PFSK-1 (cell line): ENCODE measurements at regions not wholly inside any gene's neighbourhood (a gene's known extent, or its start where the extent isn't known, plus 50 kb on each side); places are given as distances from the start of the nearest gene placed in this dataset.

Experiments used
- FOXP2 ChIP-seq: optimal IDR thresholded peaks from 2 replicates; pipeline ENCODE3; 2011; ENCODE audit warnings: borderline replicate concordance, control low read depth, inconsistent platforms; ENCODE audit not compliant: insufficient read depth; ENCODE audit errors: extremely low read length, extremely low read depth
- POLR2AphosphoS5 ChIP-seq: IDR thresholded peaks from 2 replicates; pipeline ENCODE4 v1.6.1; 2012; ENCODE audit warnings: low read depth, mild to moderate bottlenecking, control low read depth, low read length, moderate library complexity
- REST ChIP-seq, 2 experiments: IDR thresholded peaks; 2 replicates each; pipeline versions ENCODE4 v1.6.1 to v1.8.0; 2011 to 2012; ENCODE audit warnings: low read depth in 2 of 2, low read length in 2 of 2, control low read depth in 1 of 2, inconsistent platforms in 1 of 2, mild to moderate bottlenecking in 1 of 2, moderate library complexity in 1 of 2; ENCODE audit not compliant: insufficient read depth in 1 of 2
- SIN3A ChIP-seq: IDR thresholded peaks from 2 replicates; pipeline ENCODE4 v1.6.1; 2012; ENCODE audit warnings: mild to moderate bottlenecking, low read length, moderate library complexity, borderline replicate concordance; ENCODE audit not compliant: insufficient read depth
- TAF1 ChIP-seq: IDR thresholded peaks from 2 replicates; pipeline ENCODE4 v1.6.1; 2012; ENCODE audit warnings: low read length, control low read depth, borderline replicate concordance; ENCODE audit not compliant: insufficient read depth

- no peak for TF ChIP-seq TAF1
- TF ChIP-seq POLR2AphosphoS5 = no peak
- TF ChIP-seq FOXP2 = no peak
- no peak for TF ChIP-seq REST (IDR thresholded peaks at IDR 0.05; ENCODE audit: insufficient read depth in 1 of 2, low read depth in 2 of 2, low read length in 2 of 2)
- TF ChIP-seq SIN3A = no peak
These were observed 370.5 kb upstream of the RSPO3 start for GRCh38 chr6:126747728-126748540.

GRCh38 chr6:126753606-126754005 is 364.9 kb upstream of the RSPO3 start:
- no peak for TF ChIP-seq SIN3A
- no peak for TF ChIP-seq REST (IDR thresholded peaks at IDR 0.05; ENCODE audit: insufficient read depth in 1 of 2, low read depth in 2 of 2, low read length in 2 of 2)
- TF ChIP-seq POLR2AphosphoS5 = no peak
- no peak for TF ChIP-seq FOXP2
- no peak for TF ChIP-seq TAF1

- no peak for TF ChIP-seq SIN3A
- no peak for TF ChIP-seq POLR2AphosphoS5
- TF ChIP-seq REST (IDR thresholded peaks at IDR 0.05; ENCODE audit: insufficient read depth in 1 of 2, low read depth in 2 of 2, low read length in 2 of 2) = no peak
- no peak for TF ChIP-seq TAF1
- no peak for TF ChIP-seq FOXP2
These were observed 356.6 kb upstream of the RSPO3 start for GRCh38 chr6:126761854-126762253.

GRCh38 chr6:126764104-126764503 is 354.4 kb upstream of the RSPO3 start:
- TF ChIP-seq POLR2AphosphoS5 (no peak), REST (IDR thresholded peaks at IDR 0.05; ENCODE audit: insufficient read depth in 1 of 2, low read depth in 2 of 2, low read length in 2 of 2) (no peak), SIN3A (no peak), FOXP2 (no peak), TAF1 (no peak)

- TF ChIP-seq SIN3A (no peak), TAF1 (no peak), REST (IDR thresholded peaks at IDR 0.05; ENCODE audit: insufficient read depth in 1 of 2, low read depth in 2 of 2, low read length in 2 of 2) (no peak), POLR2AphosphoS5 (no peak), FOXP2 (no peak)
These were observed 353.8 kb upstream of the RSPO3 start for GRCh38 chr6:126764671-126765070.
